MM.1S (cell line): ENCODE measurements at regions not wholly inside any gene's neighbourhood (a gene's known extent, or its start where the extent isn't known, plus 50 kb on each side); places are given as distances from the start of the nearest gene placed in this dataset.

Experiments
- DNase-seq: peaks from one replicate; pipeline ENCODE4 v3.0.0-alpha.2; 2015
- H2AFZ ChIP-seq: fragments of 300-600 bp; sonication (generic); 2 replicates; pipeline ENCODE4 v1.6.0; 2016; ENCODE audit warnings: antibody characterized with exemption, low read length
- H3F3A ChIP-seq: fragments of 300-600 bp; sonication (generic); 2 replicates; pipeline ENCODE4 v1.6.1; 2016; ENCODE audit warnings: mild to moderate bottlenecking, antibody characterized with exemption, low read length, moderate library complexity, mixed read lengths; ENCODE audit not compliant: insufficient read depth
- H3K27ac ChIP-seq: fragments of 300-600 bp; sonication (generic); 2 replicates; pipeline ENCODE4 v1.5.1; 2016; ENCODE audit warnings: mild to moderate bottlenecking, low read length
- H3K27me3 ChIP-seq: fragments of 300-600 bp; sonication (generic); replicated peaks from 2 replicates; pipeline ENCODE4 v1.6.0; 2016; ENCODE audit warnings: low read length; ENCODE audit not compliant: insufficient read depth
- H3K36me3 ChIP-seq: fragments of 300-600 bp; sonication (generic); replicated peaks from 2 replicates; pipeline ENCODE4 v1.6.1; 2016; ENCODE audit warnings: mild to moderate bottlenecking, low read length, mixed read lengths; ENCODE audit not compliant: insufficient read depth
- H3K4me1 ChIP-seq: fragments of 300-600 bp; sonication (generic); 2 replicates; pipeline ENCODE4 v1.6.1; 2016; ENCODE audit warnings: low read length, mixed read lengths
- H3K4me2 ChIP-seq: fragments of 300-600 bp; sonication (generic); 2 replicates; pipeline ENCODE4 v1.6.0; 2016; ENCODE audit warnings: low read depth, low read length
- H3K4me3 ChIP-seq: fragments of 300-600 bp; sonication (generic); 2 replicates; pipeline ENCODE4 v1.5.1; 2016; ENCODE audit warnings: low read length, mixed read lengths
- H3K79me2 ChIP-seq: fragments of 300-600 bp; sonication (generic); 2 replicates; pipeline ENCODE4 v1.6.1; 2016; ENCODE audit warnings: mixed run types, low read length, mixed read lengths
- H3K9ac ChIP-seq: fragments of 300-600 bp; sonication (generic); 2 replicates; pipeline ENCODE4 v1.6.1; 2016; ENCODE audit warnings: low read length, mixed read lengths
- H3K9me2 ChIP-seq: fragments of 300-600 bp; sonication (generic); replicated peaks from 2 replicates; pipeline ENCODE4 v1.6.1; 2016; ENCODE audit warnings: mild to moderate bottlenecking, low read length, mixed read lengths; ENCODE audit not compliant: insufficient read depth
- H3K9me3 ChIP-seq: fragments of 300-600 bp; sonication (generic); replicated peaks from 2 replicates; pipeline ENCODE4 v1.6.1; 2016; ENCODE audit warnings: mild to moderate bottlenecking, low read length, mixed read lengths; ENCODE audit not compliant: insufficient read depth
- H4K20me1 ChIP-seq: fragments of 300-600 bp; sonication (generic); 2 replicates; pipeline ENCODE4 v1.6.1; 2016; ENCODE audit warnings: mild to moderate bottlenecking, low read length, moderate library complexity, mixed read lengths; ENCODE audit not compliant: insufficient read depth
- CTCF ChIP-seq: fragments of 300-600 bp; sonication (generic); IDR thresholded peaks from 2 replicates; pipeline ENCODE4 v1.5.1; 2016; ENCODE audit warnings: antibody characterized with exemption, low read length, mixed read lengths
- EZH2 ChIP-seq: fragments of 300-600 bp; sonication (generic); optimal IDR thresholded peaks from 2 replicates; pipeline ENCODE3; 2017; ENCODE audit warnings: low read depth, mild to moderate bottlenecking, antibody characterized with exemption, low read length, mixed read lengths
- EZH2phosphoT487 ChIP-seq: fragments of 300-600 bp; sonication (generic); IDR thresholded peaks from 2 replicates; pipeline ENCODE4 v1.6.1; 2018; ENCODE audit warnings: antibody characterized with exemption, low read length

GRCh38 chr2:215876139-215876936 is 137.0 kb downstream of the MREG start:
- H3K4me3 ChIP-seq = no peak overlapping the region
- no peak overlapping the region for H3K27ac ChIP-seq
- no peaks in the 10 kb centered on the region for H3K36me3 ChIP-seq
- H3K4me2 ChIP-seq = no peak overlapping the region
- H3K9me2 ChIP-seq = no peaks in the 10 kb centered on the region
- no peaks in the 10 kb centered on the region for H4K20me1 ChIP-seq
- DNase-seq = no peak
- no peaks in the 10 kb centered on the region for H3K9me3 ChIP-seq
- no peaks in the 10 kb centered on the region for H3F3A ChIP-seq
- peaks cover 21% of the 10 kb centered on the region for H3K4me1 ChIP-seq
- H3K27me3 ChIP-seq = no peaks in the 10 kb centered on the region
- H3K9ac ChIP-seq = no peak overlapping the region
- no peaks in the 10 kb centered on the region for H3K79me2 ChIP-seq
- no peak for TF ChIP-seq CTCF
- no peak for TF ChIP-seq EZH2phosphoT487
- TF ChIP-seq EZH2 = no peak
- no peak overlapping the region for H2AFZ ChIP-seq

GRCh38 chr2:215874418-215874817 is 138.9 kb downstream of the MREG start:
- H3K4me1 ChIP-seq = peaks cover 8% of the 10 kb centered on the region; the same call in 1 of the 2 replicates
- no peaks in the 10 kb centered on the region for H3K36me3 ChIP-seq
- DNase-seq = no peak
- H3K27me3 ChIP-seq = no peaks in the 10 kb centered on the region
- H3K9me2 ChIP-seq = no peaks in the 10 kb centered on the region
- H3K27ac ChIP-seq = no peak overlapping the region
- no peak overlapping the region for H3K4me2 ChIP-seq
- no peak overlapping the region for H3K9ac ChIP-seq
- H2AFZ ChIP-seq = no peak overlapping the region
- no peaks in the 10 kb centered on the region for H3K79me2 ChIP-seq
- TF ChIP-seq CTCF (no peak), EZH2 (no peak), EZH2phosphoT487 (no peak)
- H3F3A ChIP-seq = no peaks in the 10 kb centered on the region
- no peak overlapping the region for H3K4me3 ChIP-seq
- H3K9me3 ChIP-seq = no peaks in the 10 kb centered on the region
- H4K20me1 ChIP-seq = no peaks in the 10 kb centered on the region

- no peaks in the 10 kb centered on the region for H3K9me3 ChIP-seq
- no peaks in the 10 kb centered on the region for H3K9me2 ChIP-seq
- TF ChIP-seq EZH2 (no peak), CTCF (peak; percentile 31; the same call in 1 of the 2 replicates)
- H3K9ac ChIP-seq = no peak overlapping the region
- H2AFZ ChIP-seq = no peak overlapping the region
- no peak overlapping the region for H3K4me3 ChIP-seq
- H3K27me3 ChIP-seq = no peaks in the 10 kb centered on the region
- H4K20me1 ChIP-seq = no peaks in the 10 kb centered on the region
- no peak overlapping the region for H3K27ac ChIP-seq
- DNase-seq = no peak
- peaks cover 1% of the 10 kb centered on the region; the same call in 1 of the 2 replicates for H3K4me1 ChIP-seq
- H3F3A ChIP-seq = no peaks in the 10 kb centered on the region
- H3K4me2 ChIP-seq = no peak overlapping the region
- H3K36me3 ChIP-seq = no peaks in the 10 kb centered on the region
- no peaks in the 10 kb centered on the region for H3K79me2 ChIP-seq
Observed at GRCh38 chr2:215870986-215871385, 142.4 kb downstream of the MREG start.
